Gastrocnemius medialis (tissue), 4 donors: ENCODE measurements at regions not wholly inside any gene's neighbourhood (a gene's known extent, or its start where the extent isn't known, plus 50 kb on each side); places are given as distances from the start of the nearest gene placed in this dataset.

Experiments used
- POLR2A ChIP-seq, 2 donors: fragments of 450-650 bp; IDR thresholded peaks; one replicate each; pipeline ENCODE4 v1.6.1; 2017; ENCODE audit warnings: antibody characterized with exemption in 2 of 2, mild to moderate bottlenecking in 2 of 2, moderate library complexity in 2 of 2
- TF ChIP-seq, protein P1 (sequence below), 5 experiments: fragments of 450-650 bp in 3 of 5; fragments of 200-600 bp in 2 of 5; sonication (generic) in 2 of 5; IDR thresholded peaks in 4 of 5; conservative IDR thresholded peaks in 1 of 5; 1 replicate in 4 of 5; 2 replicates in 1 of 5; pipeline ENCODE4 v1.5.1; 2016 to 2019; ENCODE audit warnings: antibody characterized with exemption in 5 of 5, mild to moderate bottlenecking in 3 of 5, moderate library complexity in 3 of 5

- TF ChIP-seq, protein P1, sequence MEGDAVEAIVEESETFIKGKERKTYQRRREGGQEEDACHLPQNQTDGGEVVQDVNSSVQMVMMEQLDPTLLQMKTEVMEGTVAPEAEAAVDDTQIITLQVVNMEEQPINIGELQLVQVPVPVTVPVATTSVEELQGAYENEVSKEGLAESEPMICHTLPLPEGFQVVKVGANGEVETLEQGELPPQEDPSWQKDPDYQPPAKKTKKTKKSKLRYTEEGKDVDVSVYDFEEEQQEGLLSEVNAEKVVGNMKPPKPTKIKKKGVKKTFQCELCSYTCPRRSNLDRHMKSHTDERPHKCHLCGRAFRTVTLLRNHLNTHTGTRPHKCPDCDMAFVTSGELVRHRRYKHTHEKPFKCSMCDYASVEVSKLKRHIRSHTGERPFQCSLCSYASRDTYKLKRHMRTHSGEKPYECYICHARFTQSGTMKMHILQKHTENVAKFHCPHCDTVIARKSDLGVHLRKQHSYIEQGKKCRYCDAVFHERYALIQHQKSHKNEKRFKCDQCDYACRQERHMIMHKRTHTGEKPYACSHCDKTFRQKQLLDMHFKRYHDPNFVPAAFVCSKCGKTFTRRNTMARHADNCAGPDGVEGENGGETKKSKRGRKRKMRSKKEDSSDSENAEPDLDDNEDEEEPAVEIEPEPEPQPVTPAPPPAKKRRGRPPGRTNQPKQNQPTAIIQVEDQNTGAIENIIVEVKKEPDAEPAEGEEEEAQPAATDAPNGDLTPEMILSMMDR (IDR thresholded peaks at IDR 0.05 in 4 of 5, conservative IDR thresholded peaks at IDR 0.05 in 1 of 5), result no peak
- no peak for TF ChIP-seq POLR2A (IDR thresholded peaks at IDR 0.05)
Observed at GRCh38 chr6:4374216-4374615, 238.8 kb upstream of the ECI2 start.
